ENCODE measurements at regions not wholly inside any gene's neighbourhood (a gene's known extent, or its start where the extent isn't known, plus 50 kb on each side); places are given as distances from the start of the nearest gene placed in this dataset.

DNA sequence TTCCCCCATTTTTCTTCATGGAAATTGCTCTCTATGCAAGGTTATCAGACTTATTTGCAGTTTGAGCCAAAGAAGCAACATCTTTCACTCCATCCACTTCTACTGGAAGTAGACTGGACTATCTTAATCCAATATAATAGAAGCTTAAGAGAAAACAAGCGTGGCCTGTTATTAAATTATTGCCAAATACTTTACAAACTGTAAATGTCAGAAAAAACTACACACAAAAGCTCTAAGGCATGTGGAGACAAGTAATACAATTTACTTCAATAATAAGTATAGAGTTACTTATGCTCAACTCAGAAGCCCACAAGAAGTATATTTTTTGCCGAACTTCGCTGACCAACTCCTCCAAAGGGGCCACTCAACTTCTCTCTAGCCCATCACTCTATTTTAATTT, 120.3 kb downstream of the BDH1 start:
- H3K9me3 Mint-ChIP-seq, result no peaks in the 10 kb centered on the region
- H3K4me1 Mint-ChIP-seq, result no peaks in the 10 kb centered on the region
- no peak overlapping the region for H3K4me3 Mint-ChIP-seq
- intact Hi-C loops (cut with micrococcal nuclease), result no loop called here
- TF ChIP-seq, protein P1, sequence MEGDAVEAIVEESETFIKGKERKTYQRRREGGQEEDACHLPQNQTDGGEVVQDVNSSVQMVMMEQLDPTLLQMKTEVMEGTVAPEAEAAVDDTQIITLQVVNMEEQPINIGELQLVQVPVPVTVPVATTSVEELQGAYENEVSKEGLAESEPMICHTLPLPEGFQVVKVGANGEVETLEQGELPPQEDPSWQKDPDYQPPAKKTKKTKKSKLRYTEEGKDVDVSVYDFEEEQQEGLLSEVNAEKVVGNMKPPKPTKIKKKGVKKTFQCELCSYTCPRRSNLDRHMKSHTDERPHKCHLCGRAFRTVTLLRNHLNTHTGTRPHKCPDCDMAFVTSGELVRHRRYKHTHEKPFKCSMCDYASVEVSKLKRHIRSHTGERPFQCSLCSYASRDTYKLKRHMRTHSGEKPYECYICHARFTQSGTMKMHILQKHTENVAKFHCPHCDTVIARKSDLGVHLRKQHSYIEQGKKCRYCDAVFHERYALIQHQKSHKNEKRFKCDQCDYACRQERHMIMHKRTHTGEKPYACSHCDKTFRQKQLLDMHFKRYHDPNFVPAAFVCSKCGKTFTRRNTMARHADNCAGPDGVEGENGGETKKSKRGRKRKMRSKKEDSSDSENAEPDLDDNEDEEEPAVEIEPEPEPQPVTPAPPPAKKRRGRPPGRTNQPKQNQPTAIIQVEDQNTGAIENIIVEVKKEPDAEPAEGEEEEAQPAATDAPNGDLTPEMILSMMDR (IDR thresholded peaks at IDR 0.05), result no peak
- DNase-seq (no peak), ATAC-seq (ENCODE audit: low read depth) (no peak)
- peaks cover 22% of the 10 kb centered on the region for H3K27me3 Mint-ChIP-seq
- no peaks in the 10 kb centered on the region for H3K36me3 Mint-ChIP-seq (ENCODE audit: low read depth)
- H3K27ac Mint-ChIP-seq, result no peak overlapping the region
- CTCF ChIA-PET, result no interaction called here
- POLR2A ChIA-PET, result no interaction called here

DNA sequence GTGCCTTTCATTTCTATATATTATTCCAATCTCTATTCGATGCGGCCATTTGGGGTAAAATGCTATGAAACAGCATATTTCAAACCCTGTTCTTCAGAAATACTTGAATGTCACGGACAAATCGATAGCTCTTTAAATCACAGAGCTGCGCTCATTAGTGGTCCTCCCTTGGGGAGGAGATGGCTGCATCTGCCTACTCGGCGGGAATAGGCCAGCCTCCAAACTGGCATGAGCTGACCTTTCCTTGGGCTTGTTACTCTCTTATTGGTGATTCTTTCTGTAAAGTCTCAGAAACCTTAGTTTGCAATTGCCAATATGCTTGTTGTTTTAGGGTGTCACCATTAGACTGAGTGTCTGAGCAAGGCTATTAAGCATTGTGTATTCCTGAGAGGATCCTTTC, 120.9 kb downstream of the BDH1 start:
- Mint-ChIP-seq H3K27ac (no peak overlapping the region), H3K27me3 (peaks cover 25% of the 10 kb centered on the region), H3K4me1 (no peaks in the 10 kb centered on the region), H3K4me3 (no peak overlapping the region), H3K9me3 (no peaks in the 10 kb centered on the region), H3K36me3 (ENCODE audit: low read depth) (no peaks in the 10 kb centered on the region)
- ChIA-PET CTCF (no interaction called here), POLR2A (no interaction called here)
- DNase-seq (no peak), ATAC-seq (ENCODE audit: low read depth) (no peak)
- intact Hi-C loops (cut with micrococcal nuclease), result no loop called here
- TF ChIP-seq, protein P1 (IDR thresholded peaks at IDR 0.05), result no peak

DNA sequence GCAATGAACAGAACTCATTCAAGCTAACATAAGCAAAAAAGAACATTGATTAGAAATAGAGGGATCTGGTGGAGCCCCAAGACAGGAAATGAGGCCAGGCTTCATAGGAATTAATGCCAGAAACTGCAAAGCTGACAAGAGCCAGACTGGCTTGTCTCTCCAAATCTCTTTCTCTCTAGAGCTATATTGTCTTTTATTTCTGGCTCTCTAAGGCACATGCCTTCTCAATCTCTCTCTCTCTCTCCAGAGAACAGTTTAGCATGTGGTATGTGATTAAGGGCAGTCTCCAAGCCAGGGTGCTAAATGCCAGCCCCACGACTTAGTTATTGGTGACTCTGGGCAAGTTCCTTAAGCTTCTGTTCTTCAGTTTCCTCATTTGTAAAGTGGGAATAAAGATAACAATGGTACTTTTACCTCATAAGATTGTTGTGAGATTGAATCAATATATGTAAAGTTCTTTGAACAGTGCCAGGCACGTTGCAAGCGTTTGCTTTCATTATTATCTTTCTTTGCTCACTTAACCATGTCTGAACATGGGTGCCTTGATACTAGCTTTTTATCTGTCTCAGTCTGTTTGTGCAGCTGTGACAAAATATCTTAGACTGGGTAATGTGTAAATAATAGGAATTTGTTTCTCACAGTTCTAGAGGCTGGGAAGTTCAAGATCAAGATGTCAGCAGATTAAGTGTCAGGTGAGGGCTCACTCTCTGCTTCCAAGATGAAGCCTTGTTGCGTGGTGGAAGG, 123.2 kb downstream of the BDH1 start:
- TF ChIP-seq, protein P1 (IDR thresholded peaks at IDR 0.05), result no peak
- POLR2A ChIA-PET, result no interaction called here
- no peak overlapping the region for H3K27ac Mint-ChIP-seq
- H3K36me3 Mint-ChIP-seq (ENCODE audit: low read depth), result no peaks in the 10 kb centered on the region
- H3K4me1 Mint-ChIP-seq, result peaks cover 8% of the 10 kb centered on the region
- CTCF ChIA-PET, result no interaction called here
- ATAC-seq (ENCODE audit: low read depth), result no peak
- no peaks in the 10 kb centered on the region for H3K9me3 Mint-ChIP-seq
- DNase-seq, result no peak
- H3K27me3 Mint-ChIP-seq, result peaks cover 17% of the 10 kb centered on the region
- no peak overlapping the region for H3K4me3 Mint-ChIP-seq
- intact Hi-C loops (cut with micrococcal nuclease), result no loop called here

DNA sequence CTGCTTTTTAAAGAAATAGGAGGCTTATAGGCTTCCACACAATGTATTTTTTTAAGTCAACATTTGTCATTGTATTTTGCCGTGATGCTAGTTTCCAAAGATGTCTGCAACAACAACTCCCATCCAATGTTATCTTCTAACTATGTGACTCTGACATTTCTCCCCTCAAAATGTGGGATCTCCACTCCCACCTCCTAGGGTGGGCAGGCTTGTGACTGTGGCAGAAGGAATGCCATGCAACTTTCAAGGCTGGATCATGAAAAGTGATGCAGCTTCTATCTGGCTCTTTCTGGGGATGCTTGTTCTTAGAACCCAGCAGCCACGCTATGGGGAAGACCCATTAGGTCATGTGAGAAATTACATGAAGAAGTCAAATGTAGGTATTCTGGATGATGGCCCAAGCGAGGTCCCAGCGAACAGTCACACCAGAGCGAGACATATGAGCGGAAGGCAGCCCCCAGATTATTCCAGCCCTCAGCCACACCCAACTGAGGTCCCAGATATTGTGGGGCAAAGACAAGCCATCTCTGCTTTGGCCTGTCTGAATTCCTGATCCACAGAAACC, 124.3 kb downstream of the BDH1 start:
- Mint-ChIP-seq H3K27me3 (peaks cover 21% of the 10 kb centered on the region), H3K4me3 (no peak overlapping the region), H3K9me3 (no peaks in the 10 kb centered on the region), H3K36me3 (ENCODE audit: low read depth) (no peaks in the 10 kb centered on the region), H3K4me1 (peaks cover 8% of the 10 kb centered on the region), H3K27ac (no peak overlapping the region)
- POLR2A ChIA-PET, result no interaction called here
- DNase-seq (no peak), ATAC-seq (ENCODE audit: low read depth) (no peak)
- intact Hi-C loops (cut with micrococcal nuclease), result no loop called here
- TF ChIP-seq, protein P1 (IDR thresholded peaks at IDR 0.05), result no peak
- CTCF ChIA-PET, result no interaction called here

DNA sequence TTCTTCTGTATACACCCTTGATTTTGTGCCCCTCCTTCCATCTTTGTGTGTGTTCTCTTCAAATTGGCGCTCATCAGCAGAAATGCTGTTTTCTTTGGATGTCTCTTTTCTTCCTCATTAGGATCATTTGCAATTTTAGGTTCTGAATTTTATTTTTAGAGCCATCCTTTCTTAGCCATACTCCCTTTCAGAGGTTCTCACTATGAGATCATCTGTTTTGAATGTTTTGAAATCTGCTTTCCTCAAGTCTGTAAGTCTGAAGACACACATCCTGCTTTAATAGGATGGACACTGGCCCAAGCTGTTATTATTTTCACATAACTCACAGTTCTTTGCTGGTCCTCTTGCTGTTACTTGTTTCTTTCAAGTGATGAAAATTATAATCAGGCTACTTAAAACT, 124.8 kb downstream of the BDH1 start:
- TF ChIP-seq, protein P1 (IDR thresholded peaks at IDR 0.05), result no peak
- peaks cover 21% of the 10 kb centered on the region for H3K27me3 Mint-ChIP-seq
- ATAC-seq (ENCODE audit: low read depth) (no peak), DNase-seq (no peak)
- POLR2A ChIA-PET, result no interaction called here
- no peak overlapping the region for H3K4me3 Mint-ChIP-seq
- CTCF ChIA-PET, result no interaction called here
- H3K36me3 Mint-ChIP-seq (ENCODE audit: low read depth), result no peaks in the 10 kb centered on the region
- intact Hi-C loops (cut with micrococcal nuclease), result no loop called here
- peaks cover 8% of the 10 kb centered on the region for H3K4me1 Mint-ChIP-seq
- no peaks in the 10 kb centered on the region for H3K9me3 Mint-ChIP-seq
- H3K27ac Mint-ChIP-seq, result no peak overlapping the region

All from activated B cell treated with CpG ODN at 0.5 μM for 24 hours (primary cell).